ENCODE measurements at regions not wholly inside any gene's neighbourhood (a gene's known extent, or its start where the extent isn't known, plus 50 kb on each side); places are given as distances from the start of the nearest gene placed in this dataset.

GRCh38 chr5:154590093-154590724 is 112.2 kb upstream of the HAND1 start:
- TF ChIP-seq CTCF (IDR thresholded peaks at IDR 0.05; ENCODE audit: insufficient read depth, low read depth, low read length) (no peak), EZH2 (IDR thresholded peaks at IDR 0.05; ENCODE audit: insufficient read depth, low read length) (no peak)
